Choroid plexus epithelial cell (primary cell): ENCODE measurements at regions not wholly inside any gene's neighbourhood (a gene's known extent, or its start where the extent isn't known, plus 50 kb on each side); places are given as distances from the start of the nearest gene placed in this dataset.
A peak's percentile ranks its signal among the peaks of the same experiment; 100 is the strongest.

Source experiments
- DNase-seq: peaks from one replicate; pipeline ENCODE4 v3.0.0-alpha.2; 2010; ENCODE audit warnings: low read depth
- H3K4me3 ChIP-seq: 2 replicates; pipeline ENCODE4 v1.5.1; 2011; ENCODE audit warnings: low read depth, mild to moderate bottlenecking, control low read depth, low read length, moderate library complexity
- TF ChIP-seq, protein P1 (sequence below): conservative IDR thresholded peaks from 2 replicates; pipeline ENCODE4 v1.5.1; 2011; ENCODE audit warnings: low read depth, mild to moderate bottlenecking, control low read depth, inconsistent platforms, low read length, moderate library complexity

- TF ChIP-seq, protein P1, sequence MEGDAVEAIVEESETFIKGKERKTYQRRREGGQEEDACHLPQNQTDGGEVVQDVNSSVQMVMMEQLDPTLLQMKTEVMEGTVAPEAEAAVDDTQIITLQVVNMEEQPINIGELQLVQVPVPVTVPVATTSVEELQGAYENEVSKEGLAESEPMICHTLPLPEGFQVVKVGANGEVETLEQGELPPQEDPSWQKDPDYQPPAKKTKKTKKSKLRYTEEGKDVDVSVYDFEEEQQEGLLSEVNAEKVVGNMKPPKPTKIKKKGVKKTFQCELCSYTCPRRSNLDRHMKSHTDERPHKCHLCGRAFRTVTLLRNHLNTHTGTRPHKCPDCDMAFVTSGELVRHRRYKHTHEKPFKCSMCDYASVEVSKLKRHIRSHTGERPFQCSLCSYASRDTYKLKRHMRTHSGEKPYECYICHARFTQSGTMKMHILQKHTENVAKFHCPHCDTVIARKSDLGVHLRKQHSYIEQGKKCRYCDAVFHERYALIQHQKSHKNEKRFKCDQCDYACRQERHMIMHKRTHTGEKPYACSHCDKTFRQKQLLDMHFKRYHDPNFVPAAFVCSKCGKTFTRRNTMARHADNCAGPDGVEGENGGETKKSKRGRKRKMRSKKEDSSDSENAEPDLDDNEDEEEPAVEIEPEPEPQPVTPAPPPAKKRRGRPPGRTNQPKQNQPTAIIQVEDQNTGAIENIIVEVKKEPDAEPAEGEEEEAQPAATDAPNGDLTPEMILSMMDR, result peak; percentile 76
- peak overlapping the region; percentile 41 for H3K4me3 ChIP-seq
- DNase-seq, result peak; percentile 95
These were observed 206.6 kb upstream of the RFX3 start for GRCh38 chr9:3732077-3733038.

DNA sequence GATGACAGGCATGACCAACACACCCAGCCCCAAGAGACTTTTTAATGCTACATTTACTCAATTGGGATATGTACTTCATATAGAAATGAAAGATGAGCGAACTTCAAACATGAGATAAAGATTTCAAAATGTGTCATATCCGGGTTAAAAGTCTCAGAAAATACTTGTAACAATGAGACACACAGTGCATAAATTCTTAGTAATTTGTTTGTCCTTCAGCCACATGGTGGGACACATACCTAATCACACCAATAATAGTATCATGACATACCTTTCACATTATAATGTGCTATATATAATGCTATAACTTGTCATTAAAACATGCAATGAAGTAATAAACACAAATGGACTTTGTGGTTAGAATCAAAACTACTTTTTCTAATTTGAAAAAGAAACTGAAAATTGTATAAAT, 204.7 kb upstream of the RFX3 start:
- TF ChIP-seq, protein P1, result no peak
- DNase-seq, result no peak
- H3K4me3 ChIP-seq, result no peak overlapping the region

- TF ChIP-seq, protein P1, result no peak
- DNase-seq, result no peak
These were observed 195.3 kb upstream of the RFX3 start for GRCh38 chr9:3721096-3721495.

GRCh38 chr9:3719286-3719685, 193.5 kb upstream of the RFX3 start:
- DNase-seq, result no peak
- no peak overlapping the region for H3K4me3 ChIP-seq
- TF ChIP-seq, protein P1, result no peak

More at GRCh38 chr9:3721096-3721495, 195.3 kb upstream of the RFX3 start:
- H3K4me3 ChIP-seq, result no peak overlapping the region

- peak; percentile 18 for DNase-seq
- TF ChIP-seq, protein P1, result no peak
- H3K4me3 ChIP-seq, result no peak overlapping the region
These were observed 190.6 kb upstream of the RFX3 start for GRCh38 chr9:3716415-3716814.

DNA sequence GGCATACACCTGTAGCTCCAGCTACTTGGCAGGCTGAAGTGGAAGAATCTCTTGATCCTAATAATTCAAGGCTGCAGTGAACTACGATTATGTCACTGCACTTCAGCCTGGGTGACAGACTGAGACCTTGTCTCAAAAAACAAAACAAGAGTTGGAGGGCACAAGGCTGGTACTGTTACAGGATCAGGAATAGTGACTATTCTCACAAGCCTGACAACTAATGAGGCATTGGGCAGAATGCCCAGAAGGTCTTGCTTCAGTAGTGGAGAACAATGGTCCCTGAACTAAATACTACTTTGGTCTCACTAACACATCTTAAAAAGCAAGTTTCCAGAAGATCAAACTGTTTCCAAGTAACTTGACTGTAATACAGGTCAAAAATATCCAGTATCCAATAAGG, 182.9 kb upstream of the RFX3 start:
- no peak overlapping the region for H3K4me3 ChIP-seq
- TF ChIP-seq, protein P1, result no peak
- DNase-seq, result peak; percentile 30
